DMS53 treated with DMSO at 0.1 percent for 48 hours (cell line): ENCODE measurements at regions not wholly inside any gene's neighbourhood (a gene's known extent, or its start where the extent isn't known, plus 50 kb on each side); places are given as distances from the start of the nearest gene placed in this dataset.
"Not testable (repeated sequence)": the region's sequence is repeated elsewhere in the genome, so short reads cannot be mapped to it uniquely, and the experiment has no call there.

Source experiments
- DNase-seq: peaks from one replicate; lab custom pipeline; 2025; ENCODE audit not compliant: unreplicated experiment; lab: John Stamatoyannopoulos, UW

- no peak for DNase-seq
Observed at GRCh38 chr2:234409590-234409989, 87.3 kb downstream of the ARL4C start.

- DNase-seq: no peak
Observed at GRCh38 chr2:234406085-234406484, 90.8 kb downstream of the ARL4C start.

GRCh38 chr2:234405462-234405861 is 91.4 kb downstream of the ARL4C start:
- DNase-seq: no peak

GRCh38 chr2:234404957-234405356 is 91.9 kb downstream of the ARL4C start:
- no peak for DNase-seq

GRCh38 chr2:234403751-234404150 is 93.1 kb downstream of the ARL4C start:
- no peak for DNase-seq

GRCh38 chr2:234403074-234403473 is 93.8 kb downstream of the ARL4C start:
- DNase-seq: no peak

- no peak for DNase-seq
Observed at GRCh38 chr2:234401426-234401825, 95.5 kb downstream of the ARL4C start.

GRCh38 chr2:234399451-234400246 is 97.2 kb downstream of the ARL4C start:
- DNase-seq: no peak

- no peak for DNase-seq
Observed at GRCh38 chr2:234398531-234398930, 98.3 kb downstream of the ARL4C start.

GRCh38 chr2:234395891-234396420 is 100.9 kb downstream of the ARL4C start:
- peak; percentile 88 for DNase-seq

- no peak for DNase-seq
Observed at GRCh38 chr2:234394450-234394849, 102.4 kb downstream of the ARL4C start.

GRCh38 chr2:234393354-234393753 is 103.5 kb downstream of the ARL4C start:
- DNase-seq: no peak

GRCh38 chr2:234392041-234392615 is 104.8 kb downstream of the ARL4C start:
- no peak for DNase-seq

- DNase-seq: no peak
Observed at GRCh38 chr2:234391625-234392024, 105.3 kb downstream of the ARL4C start.

- DNase-seq: not testable (repeated sequence)
Observed at GRCh38 chr2:234389661-234390060, 107.2 kb downstream of the ARL4C start.

GRCh38 chr2:234388591-234388990 is 108.3 kb downstream of the ARL4C start:
- no peak for DNase-seq

- no peak for DNase-seq
Observed at GRCh38 chr2:234386971-234387370, 109.9 kb downstream of the ARL4C start.

GRCh38 chr2:234382131-234382530 is 114.8 kb downstream of the ARL4C start:
- DNase-seq: no peak

GRCh38 chr2:234378958-234379357 is 117.9 kb downstream of the ARL4C start:
- DNase-seq: not testable (repeated sequence)

- no peak for DNase-seq
Observed at GRCh38 chr2:234378440-234378839, 118.4 kb downstream of the ARL4C start.

- DNase-seq: no peak
Observed at GRCh38 chr2:234377761-234378391, 119.0 kb downstream of the ARL4C start.

- no peak for DNase-seq
Observed at GRCh38 chr2:234376229-234376628, 120.7 kb downstream of the ARL4C start.
